ENCODE measurements at regions not wholly inside any gene's neighbourhood (a gene's known extent, or its start where the extent isn't known, plus 50 kb on each side); places are given as distances from the start of the nearest gene placed in this dataset.

DNA sequence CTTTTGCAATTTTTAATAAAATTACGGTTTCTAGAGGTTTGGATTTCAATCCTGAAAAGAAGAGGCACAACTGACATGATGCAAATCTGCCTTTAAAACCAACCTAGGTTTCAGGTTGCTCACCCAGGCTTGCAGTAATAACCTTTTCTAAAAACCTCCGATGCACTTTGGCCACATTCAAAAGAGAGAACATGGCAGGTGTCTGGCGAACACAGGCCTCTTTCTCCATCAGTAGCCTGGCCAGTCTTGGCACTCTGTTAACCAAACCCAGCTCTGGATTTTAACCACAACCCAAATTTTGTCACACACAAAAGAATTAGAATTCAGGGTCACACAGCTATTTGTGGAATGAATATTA lies 55.8 kb upstream of the MAFB start:
- no peak for TF ChIP-seq CTCF (IDR thresholded peaks at IDR 0.05)
- Mint-ChIP-seq H3K9me3 (ENCODE audit: low read depth) (no peaks in the 10 kb centered on the region), H3K4me1 (ENCODE audit: low read depth) (peaks cover 4% of the 10 kb centered on the region), H3K36me3 (ENCODE audit: low read depth) (no peaks in the 10 kb centered on the region), H3K27me3 (ENCODE audit: low read depth) (peaks cover 46% of the 10 kb centered on the region), H3K27ac (ENCODE audit: unreplicated experiment) (no peak overlapping the region), H3K4me3 (ENCODE audit: unreplicated experiment) (no peak overlapping the region)
- DNase-seq (ENCODE audit: low spot score), result no peak

DNA sequence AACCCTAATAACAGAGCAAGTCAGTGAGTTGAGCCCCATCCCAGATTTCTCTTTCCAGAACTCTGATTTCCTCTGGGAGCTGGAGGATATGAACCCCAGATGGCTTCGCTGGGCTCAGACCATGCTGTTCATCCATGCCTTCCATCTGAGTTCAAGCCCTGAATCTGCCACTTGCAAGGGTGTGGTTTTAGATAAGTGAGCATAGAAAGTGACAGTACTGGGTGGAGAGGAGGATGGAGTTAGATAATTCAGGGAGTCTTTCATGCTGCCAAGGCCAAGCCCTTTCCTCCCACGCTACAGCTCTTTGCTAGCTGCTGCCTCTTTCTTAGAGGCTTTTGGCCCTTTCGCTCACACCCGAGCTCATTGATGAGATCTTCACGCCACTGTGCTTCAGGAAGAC lies 57.2 kb upstream of the MAFB start:
- Mint-ChIP-seq H3K4me1 (ENCODE audit: low read depth) (peaks cover 15% of the 10 kb centered on the region), H3K4me3 (ENCODE audit: unreplicated experiment) (no peak overlapping the region), H3K36me3 (ENCODE audit: low read depth) (no peaks in the 10 kb centered on the region), H3K27me3 (ENCODE audit: low read depth) (peaks cover 41% of the 10 kb centered on the region), H3K9me3 (ENCODE audit: low read depth) (no peaks in the 10 kb centered on the region), H3K27ac (ENCODE audit: unreplicated experiment) (no peak overlapping the region)
- no peak for TF ChIP-seq CTCF (IDR thresholded peaks at IDR 0.05)
- no peak for DNase-seq (ENCODE audit: low spot score)

GRCh38 chr20:40748182-40748581 lies 59.1 kb upstream of the MAFB start:
- no peaks in the 10 kb centered on the region for H3K9me3 Mint-ChIP-seq (ENCODE audit: low read depth)
- H3K4me1 Mint-ChIP-seq (ENCODE audit: low read depth), result peaks cover 15% of the 10 kb centered on the region
- H3K4me3 Mint-ChIP-seq (ENCODE audit: unreplicated experiment), result no peak overlapping the region
- no peak for DNase-seq (ENCODE audit: low spot score)
- no peak overlapping the region for H3K27ac Mint-ChIP-seq (ENCODE audit: unreplicated experiment)
- H3K36me3 Mint-ChIP-seq (ENCODE audit: low read depth), result no peaks in the 10 kb centered on the region
- TF ChIP-seq CTCF (IDR thresholded peaks at IDR 0.05), result no peak
- H3K27me3 Mint-ChIP-seq (ENCODE audit: low read depth), result peaks cover 43% of the 10 kb centered on the region

- Mint-ChIP-seq H3K4me1 (ENCODE audit: low read depth) (peaks cover 15% of the 10 kb centered on the region), H3K27ac (ENCODE audit: unreplicated experiment) (no peak overlapping the region), H3K27me3 (ENCODE audit: low read depth) (peaks cover 29% of the 10 kb centered on the region), H3K36me3 (ENCODE audit: low read depth) (no peaks in the 10 kb centered on the region), H3K9me3 (ENCODE audit: low read depth) (no peaks in the 10 kb centered on the region), H3K4me3 (ENCODE audit: unreplicated experiment) (no peak overlapping the region)
- TF ChIP-seq CTCF (IDR thresholded peaks at IDR 0.05), result no peak
- no peak for DNase-seq (ENCODE audit: low spot score)
These were observed 61.0 kb upstream of the MAFB start for GRCh38 chr20:40749985-40750506.

DNA sequence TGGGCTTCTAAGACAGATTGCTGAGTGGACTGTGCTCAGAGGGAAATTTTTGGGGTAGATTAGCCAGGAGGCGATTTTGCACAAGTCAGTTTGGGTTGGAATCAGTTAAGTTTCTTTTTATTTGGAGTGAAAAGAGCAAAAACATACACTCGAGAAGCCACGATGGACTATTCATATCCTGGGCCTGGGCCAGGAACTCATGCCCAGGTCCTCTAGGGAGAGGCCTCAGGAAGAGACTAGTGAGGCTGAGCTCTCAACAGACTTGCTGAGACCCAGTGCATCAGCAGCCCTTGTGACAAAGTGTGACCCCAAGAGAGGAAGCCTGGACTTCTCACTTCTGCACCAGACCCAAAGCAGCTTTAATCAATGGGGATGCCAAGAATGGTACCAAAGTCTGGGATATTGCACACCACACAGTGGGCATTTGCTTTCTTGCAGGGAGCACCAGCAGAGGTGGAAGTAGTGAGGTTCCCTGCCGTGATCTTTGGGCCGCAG lies 61.6 kb upstream of the MAFB start:
- H3K4me1 Mint-ChIP-seq (ENCODE audit: low read depth), result peaks cover 15% of the 10 kb centered on the region
- TF ChIP-seq CTCF (IDR thresholded peaks at IDR 0.05), result no peak
- H3K27me3 Mint-ChIP-seq (ENCODE audit: low read depth), result peaks cover 25% of the 10 kb centered on the region
- H3K9me3 Mint-ChIP-seq (ENCODE audit: low read depth), result no peaks in the 10 kb centered on the region
- no peaks in the 10 kb centered on the region for H3K36me3 Mint-ChIP-seq (ENCODE audit: low read depth)
- no peak overlapping the region for H3K27ac Mint-ChIP-seq (ENCODE audit: unreplicated experiment)
- no peak overlapping the region for H3K4me3 Mint-ChIP-seq (ENCODE audit: unreplicated experiment)
- no peak for DNase-seq (ENCODE audit: low spot score)
